Stimulated activated naive CD4-positive, alpha-beta T cell treated with Interleukin-2 at 50 U/mL for 16 hours (primary cell): ENCODE measurements at regions not wholly inside any gene's neighbourhood (a gene's known extent, or its start where the extent isn't known, plus 50 kb on each side); places are given as distances from the start of the nearest gene placed in this dataset.

Experiments
- DNase-seq: peaks from one replicate; lab custom pipeline; 2025; lab: John Stamatoyannopoulos, UW

DNA sequence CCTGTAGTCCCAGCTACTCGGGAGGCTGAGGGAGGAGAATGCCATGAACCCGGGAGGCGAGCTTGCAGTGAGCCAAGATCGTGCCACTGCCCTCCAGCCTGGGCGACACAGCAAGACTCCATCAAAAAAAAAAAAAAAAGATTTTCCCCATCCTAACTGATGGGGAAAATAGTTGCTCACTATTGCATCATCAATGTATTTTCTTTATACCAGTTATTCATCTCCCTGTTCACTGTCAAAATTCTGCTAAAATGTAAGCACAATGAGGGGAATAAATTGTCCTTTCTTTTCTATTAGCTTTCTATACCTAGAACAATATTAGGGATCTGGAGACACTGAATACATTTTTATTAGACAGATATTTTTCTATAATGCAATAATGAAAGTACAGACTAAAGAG lies 561.3 kb downstream of the CCER1 start:
- no peak for DNase-seq

- DNase-seq = no peak
Observed at GRCh38 chr12:90393089-90393488, 561.9 kb downstream of the CCER1 start.

GRCh38 chr12:90390947-90391346 lies 564.0 kb downstream of the CCER1 start:
- DNase-seq = no peak

GRCh38 chr12:90368081-90368480 lies 586.9 kb downstream of the CCER1 start:
- DNase-seq = no peak

DNA sequence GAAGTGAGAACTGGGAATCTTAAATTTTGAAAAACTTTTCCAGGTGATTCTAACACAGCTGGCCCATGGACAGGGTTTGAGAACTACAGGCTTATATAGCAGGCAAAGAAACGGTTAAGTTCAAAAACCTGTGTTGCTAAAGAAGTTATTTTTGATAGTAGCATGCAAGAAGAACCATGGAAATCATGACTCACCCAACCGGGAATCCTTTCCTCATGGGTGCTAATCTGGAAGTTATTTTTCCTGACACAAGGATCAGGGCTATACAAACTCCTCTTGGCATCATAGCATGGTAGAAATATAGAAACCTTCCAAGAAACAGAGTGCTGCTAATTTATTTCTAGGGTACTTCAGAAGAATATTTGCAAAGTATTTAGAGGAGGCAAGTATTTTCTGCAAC lies 588.7 kb downstream of the CCER1 start:
- no peak for DNase-seq

DNA sequence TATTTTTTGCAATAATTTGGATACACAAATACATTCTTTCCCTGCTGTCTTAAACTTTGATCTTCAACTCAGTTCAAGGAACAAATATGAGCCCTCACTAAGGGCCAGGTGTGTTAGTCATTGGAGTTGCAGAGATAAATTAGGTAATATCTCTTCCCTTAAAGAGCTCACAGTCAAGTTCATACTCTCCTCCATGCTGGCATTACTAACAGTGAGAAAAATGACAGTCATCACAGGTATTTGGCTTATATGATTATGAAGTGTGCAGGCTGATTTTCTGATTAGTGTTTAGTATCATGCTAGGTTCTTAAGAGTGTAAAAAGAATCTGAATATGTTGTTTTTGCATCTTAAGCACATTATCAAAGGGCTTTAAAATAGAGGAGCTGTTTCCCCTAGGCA lies 594.7 kb downstream of the CCER1 start:
- no peak for DNase-seq

- DNase-seq = no peak
Observed at GRCh38 chr12:90355711-90356355, 599.1 kb downstream of the CCER1 start.

DNA sequence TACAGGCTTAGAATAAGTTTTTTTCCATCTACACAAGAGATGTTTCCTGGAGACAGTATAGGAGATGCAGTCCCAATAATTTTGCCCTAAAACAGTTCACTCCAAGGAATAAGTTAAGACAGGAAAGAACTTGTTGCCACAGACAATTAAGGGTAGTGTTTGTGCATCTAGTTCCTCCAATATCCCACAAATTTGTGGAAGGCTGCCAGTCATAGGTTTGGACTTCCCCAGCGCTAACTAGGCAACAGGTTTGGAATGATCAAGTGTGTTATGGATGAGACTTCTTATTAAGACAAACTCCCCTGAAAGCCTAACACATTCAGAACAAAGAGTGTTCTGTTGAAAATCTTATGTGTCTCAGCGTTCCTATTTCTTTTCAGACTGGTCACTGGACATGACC lies 611.0 kb downstream of the CCER1 start:
- no peak for DNase-seq

- DNase-seq = no peak
Observed at GRCh38 chr12:90342081-90342480, 612.9 kb downstream of the CCER1 start.

GRCh38 chr12:90339837-90340236 lies 615.1 kb downstream of the CCER1 start:
- no peak for DNase-seq

- no peak for DNase-seq
Observed at GRCh38 chr12:90338365-90338764, 616.6 kb downstream of the CCER1 start.

DNA sequence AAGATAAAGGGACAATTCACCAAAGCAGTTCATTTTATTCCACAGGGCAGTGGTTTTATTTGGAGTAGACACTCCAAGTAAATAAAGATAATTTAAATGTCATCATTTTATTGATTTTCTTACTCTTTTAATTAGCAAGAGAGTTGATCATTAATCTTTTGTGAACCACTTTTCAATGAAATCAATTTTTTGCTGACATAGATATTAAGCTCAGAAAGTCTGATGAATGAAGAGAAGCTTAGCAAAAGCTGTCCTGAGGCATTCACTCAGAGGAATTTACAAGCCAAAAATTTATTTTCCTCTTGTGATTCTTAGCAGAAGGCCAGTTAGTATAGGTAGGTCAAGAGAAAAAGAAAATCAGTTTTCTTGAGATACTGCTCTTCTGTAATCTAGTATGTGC lies 618.0 kb downstream of the CCER1 start:
- no peak for DNase-seq

- no peak for DNase-seq
Observed at GRCh38 chr12:90335566-90335965, 619.4 kb downstream of the CCER1 start.

DNA sequence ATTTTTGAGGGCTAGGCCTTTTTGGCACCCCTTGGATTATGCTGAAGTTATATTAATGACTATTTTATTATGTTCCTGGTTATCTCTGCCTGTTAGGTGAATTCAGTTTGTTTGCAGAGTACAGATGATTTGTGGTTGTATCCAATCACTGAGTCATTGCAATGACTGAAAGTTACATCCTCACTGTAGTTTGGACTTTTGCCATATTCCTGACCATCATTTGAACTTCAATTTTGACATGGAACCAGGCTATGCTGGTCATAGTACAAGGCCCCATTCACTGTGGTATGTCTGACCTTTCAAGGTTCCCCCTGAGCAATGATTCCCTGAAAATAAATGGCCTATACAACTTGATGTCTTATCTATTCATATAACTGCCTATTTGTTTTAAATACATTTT lies 621.0 kb downstream of the CCER1 start:
- no peak for DNase-seq

- no peak for DNase-seq
Observed at GRCh38 chr12:90333424-90333823, 621.6 kb downstream of the CCER1 start.

- DNase-seq = no peak
Observed at GRCh38 chr12:90331821-90332220, 623.2 kb downstream of the CCER1 start.

DNA sequence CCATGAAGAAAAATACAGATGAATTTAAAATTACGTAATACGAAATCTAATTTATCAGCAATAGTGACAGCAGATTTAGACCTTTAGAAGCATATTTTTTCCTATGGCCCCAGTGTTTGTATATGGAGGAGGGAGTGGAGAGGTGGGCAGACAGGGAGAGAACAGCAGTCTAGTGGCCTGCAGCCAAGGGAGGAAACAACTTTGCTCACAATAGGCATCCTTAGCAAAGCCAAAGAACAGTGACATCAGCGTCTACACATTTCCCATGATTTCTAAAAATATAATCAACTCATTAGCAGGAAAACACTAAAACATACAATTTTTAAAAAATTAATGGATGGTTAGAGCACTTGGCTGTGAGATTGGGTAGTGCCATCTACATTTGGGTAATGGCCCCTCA lies 622.6 kb upstream of the ATP2B1 start:
- no peak for DNase-seq

GRCh38 chr12:90327793-90328743 lies 619.4 kb upstream of the ATP2B1 start:
- no peak for DNase-seq

DNA sequence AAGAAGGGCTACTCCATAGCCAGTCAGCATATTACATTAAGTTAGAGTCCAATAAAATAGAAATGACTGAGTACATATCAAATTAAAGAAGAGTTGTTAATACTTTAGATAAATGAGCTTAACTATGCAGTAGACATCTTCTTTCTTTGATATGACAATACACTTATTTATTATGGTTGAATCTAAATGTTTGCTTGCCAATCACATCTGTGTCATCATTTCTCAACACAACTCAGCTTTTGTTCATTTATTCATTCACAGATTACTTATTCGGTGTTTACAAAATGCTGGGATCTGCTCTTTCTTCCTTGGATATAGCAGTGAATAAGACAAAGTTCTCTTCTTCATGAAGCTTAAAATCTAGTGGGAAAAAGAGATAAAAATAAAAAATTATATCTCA lies 614.6 kb upstream of the ATP2B1 start:
- no peak for DNase-seq

DNA sequence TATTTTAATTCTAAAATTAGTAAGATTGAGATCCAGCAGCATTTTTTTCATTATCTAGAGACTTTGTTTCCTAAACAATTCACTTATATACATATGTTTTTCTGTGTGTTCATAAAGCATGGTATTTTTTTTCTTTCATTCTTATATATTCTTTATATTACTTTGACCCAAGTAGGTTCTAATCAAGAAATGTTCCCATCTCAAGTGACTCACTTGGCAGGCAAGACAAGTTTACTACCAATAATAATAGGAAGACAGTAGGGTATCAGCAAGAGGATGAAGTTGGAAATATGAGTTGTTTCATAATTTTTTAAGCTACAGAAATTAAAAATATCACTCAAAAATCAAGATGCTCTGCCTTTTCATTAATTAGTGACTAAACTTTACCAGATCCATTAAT lies 613.4 kb upstream of the ATP2B1 start:
- no peak for DNase-seq

GRCh38 chr12:90321369-90321768 lies 612.7 kb upstream of the ATP2B1 start:
- DNase-seq = no peak

- no peak for DNase-seq
Observed at GRCh38 chr12:90311561-90311960, 602.9 kb upstream of the ATP2B1 start.

GRCh38 chr12:90305379-90305778 lies 596.7 kb upstream of the ATP2B1 start:
- DNase-seq = no peak

DNA sequence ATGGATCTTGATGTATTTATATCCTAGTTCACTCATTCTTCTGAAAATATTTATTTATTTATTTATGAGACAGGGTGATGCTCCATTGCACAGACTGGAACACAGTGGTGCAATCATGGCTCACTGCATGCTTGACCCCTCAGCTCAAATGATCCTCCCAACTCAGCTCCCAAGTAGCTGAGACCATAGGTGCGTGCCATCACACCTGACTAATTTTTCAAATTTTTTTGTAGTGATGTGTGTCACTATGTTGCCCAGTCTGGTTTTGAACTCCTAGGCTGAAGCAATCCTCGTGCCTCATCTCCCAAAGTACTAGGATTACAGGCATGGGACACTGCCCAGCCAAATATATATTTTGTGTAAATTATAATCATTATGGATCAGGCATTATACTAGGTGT lies 595.6 kb upstream of the ATP2B1 start:
- DNase-seq = no peak
